ENCODE measurements at regions not wholly inside any gene's neighbourhood (a gene's known extent, or its start where the extent isn't known, plus 50 kb on each side); places are given as distances from the start of the nearest gene placed in this dataset.

GRCh38 chr22:48116871-48117270, 1354.4 kb downstream of the TBC1D22A start:
- no peak for TF ChIP-seq CTCF (IDR thresholded peaks at IDR 0.05; ENCODE audit: insufficient read depth, low read length)
- TF ChIP-seq POLR2AphosphoS5 (IDR thresholded peaks at IDR 0.05; ENCODE audit: low read depth): no peak
- no peak for TF ChIP-seq GABPA (IDR thresholded peaks at IDR 0.05; ENCODE audit: low read depth)
- TF ChIP-seq SPI1 (IDR thresholded peaks at IDR 0.05; ENCODE audit: borderline replicate concordance, low read depth): no peak

Measured in HL-60 (cell line).